Keratinocyte (primary cell): ENCODE measurements at regions not wholly inside any gene's neighbourhood (a gene's known extent, or its start where the extent isn't known, plus 50 kb on each side); places are given as distances from the start of the nearest gene placed in this dataset.

Experiments used
- DNase-seq: peaks from one replicate; pipeline ENCODE4 v3.0.0-alpha.2; 2011; ENCODE audit warnings: low read depth, missing footprints, low spot score
- FAIRE-seq: peaks from 2 replicates; lab custom pipeline; 2011; peaks lifted over from hg19 to GRCh38; lab: Jason Lieb, UNC
- H2AFZ ChIP-seq: 2 replicates; pipeline ENCODE4 v1.6.0; 2012; ENCODE audit warnings: low read length, control low read depth, inconsistent platforms; ENCODE audit not compliant: control insufficient read depth
- H3K27ac ChIP-seq: 2 replicates; pipeline ENCODE4 v1.5.1; 2011; ENCODE audit warnings: low read length; ENCODE audit not compliant: control insufficient read depth, insufficient read depth
- H3K27me3 ChIP-seq: 3 replicates; pipeline ENCODE4 v1.6.0; 2011; ENCODE audit warnings: low read length; ENCODE audit not compliant: control insufficient read depth, insufficient read depth; ENCODE audit errors: extremely low read depth
- H3K36me3 ChIP-seq, 2 experiments: 2 replicates in 1 of 2; 3 replicates in 1 of 2; pipeline ENCODE4 v1.5.1; 2011; ENCODE audit warnings: low read length in 2 of 2, mild to moderate bottlenecking in 1 of 2; ENCODE audit not compliant: control insufficient read depth in 2 of 2, insufficient read depth in 2 of 2; ENCODE audit errors: extremely low read depth in 1 of 2
- H3K4me1 ChIP-seq: 3 replicates; pipeline ENCODE4 v1.5.1; 2011; ENCODE audit warnings: low read length; ENCODE audit not compliant: control insufficient read depth, insufficient read depth; ENCODE audit errors: extremely low read depth
- H3K4me2 ChIP-seq: 3 replicates; pipeline ENCODE4 v1.6.0; 2011; ENCODE audit warnings: low read depth, low read length; ENCODE audit not compliant: control insufficient read depth, insufficient read depth; ENCODE audit errors: extremely low read depth
- H3K4me3 ChIP-seq, 3 experiments: fragments of 200-600 bp in 1 of 3; sonication (generic) in 1 of 3; 2 replicates in 2 of 3; 3 replicates in 1 of 3; pipeline ENCODE4 v1.5.1; 2011 to 2016; ENCODE audit warnings: low read length in 3 of 3, mild to moderate bottlenecking in 3 of 3, control low read depth in 2 of 3, inconsistent platforms in 1 of 3, low read depth in 1 of 3, mixed read lengths in 1 of 3, mixed run types in 1 of 3, moderate library complexity in 1 of 3; ENCODE audit not compliant: control insufficient read depth in 2 of 3, insufficient read depth in 2 of 3; ENCODE audit errors: extremely low read depth in 1 of 3
- H3K79me2 ChIP-seq: 2 replicates; pipeline ENCODE4 v1.6.0; 2012; ENCODE audit warnings: low read length; ENCODE audit not compliant: control insufficient read depth, insufficient read depth
- H3K9ac ChIP-seq: 3 replicates; pipeline ENCODE4 v1.6.0; 2011; ENCODE audit warnings: low read length; ENCODE audit not compliant: control insufficient read depth, insufficient read depth; ENCODE audit errors: extremely low read depth
- H3K9me1 ChIP-seq: 3 replicates; pipeline ENCODE4 v1.6.0; 2011; ENCODE audit warnings: low read length; ENCODE audit not compliant: control insufficient read depth, insufficient read depth; ENCODE audit errors: extremely low read depth
- H3K9me3 ChIP-seq: 2 replicates; pipeline ENCODE4 v1.5.1; 2012; ENCODE audit warnings: low read depth, low read length; ENCODE audit not compliant: control insufficient read depth
- H4K20me1 ChIP-seq: 3 replicates; pipeline ENCODE4 v1.6.0; 2011; ENCODE audit warnings: low read length; ENCODE audit not compliant: control insufficient read depth, insufficient read depth; ENCODE audit errors: extremely low read depth
- EZH2 ChIP-seq: IDR thresholded peaks from one replicate; pipeline ENCODE4 v1.6.1; 2012; ENCODE audit warnings: inconsistent platforms, mild to moderate bottlenecking, low read length, moderate library complexity
- dilution Hi-C: fragments of 300-500 bp; cut with MboI; formaldehyde crosslinking; loops from one replicate; pipeline ENCODE4 v1.7.0; 2020; ENCODE audit warnings: low sequenced_read_pairs; ENCODE audit not compliant: extremely low pct_ligation_motif_present
- TF ChIP-seq, protein P1 (sequence below), 3 experiments: IDR thresholded peaks in 1 of 3; conservative IDR thresholded peaks in 1 of 3; optimal IDR thresholded peaks in 1 of 3; 2 replicates in 2 of 3; 3 replicates in 1 of 3; pipeline versions ENCODE3 to v1.5.1; 2011; ENCODE audit warnings: low read length in 3 of 3, mild to moderate bottlenecking in 3 of 3, moderate library complexity in 2 of 3, control low read depth in 1 of 3, inconsistent platforms in 1 of 3; ENCODE audit not compliant: insufficient read depth in 2 of 3; ENCODE audit errors: extremely low read depth in 1 of 3

DNA sequence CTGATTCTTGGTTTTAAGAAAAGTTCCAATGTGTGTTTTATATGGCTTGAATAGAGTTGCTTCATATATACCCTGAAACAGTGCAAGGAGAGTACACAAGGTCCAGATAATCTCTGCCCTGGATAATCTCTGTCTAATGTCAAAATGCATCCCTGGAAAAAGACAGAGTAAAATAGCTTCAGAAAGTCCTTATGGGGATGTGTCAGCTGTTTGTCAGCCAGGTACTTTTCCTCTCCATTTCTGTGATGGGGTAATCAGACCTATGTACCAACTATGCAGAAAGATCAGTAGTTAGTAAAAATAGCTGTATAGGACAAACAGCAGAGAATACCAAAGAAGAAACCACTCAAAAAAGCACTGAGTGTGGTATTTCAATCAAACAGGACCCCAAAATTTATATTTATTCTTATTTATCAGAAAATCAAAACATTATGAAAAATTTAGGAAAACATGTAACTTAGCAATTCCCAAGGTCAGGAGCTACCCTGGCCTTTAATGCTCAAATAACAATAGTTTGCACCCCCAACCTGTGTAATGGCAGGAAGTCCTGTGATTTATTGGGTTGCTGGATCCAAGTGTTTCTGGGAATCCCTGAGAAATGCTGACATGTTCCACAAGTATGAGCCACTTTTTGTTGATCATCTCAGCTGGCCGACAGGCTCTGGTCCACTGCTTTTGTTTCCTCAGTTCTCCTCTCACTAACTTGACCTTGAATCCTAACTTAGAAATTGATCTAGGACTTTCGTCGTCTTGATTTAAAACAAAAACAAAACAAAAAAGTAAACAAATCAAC, 69.6 kb downstream of the MDH1 start:
- dilution Hi-C loops = no loop called here
- no peaks in the 10 kb centered on the region for H3K27me3 ChIP-seq
- no peaks in the 10 kb centered on the region for H3K79me2 ChIP-seq
- no peak for TF ChIP-seq EZH2
- TF ChIP-seq, protein P1, sequence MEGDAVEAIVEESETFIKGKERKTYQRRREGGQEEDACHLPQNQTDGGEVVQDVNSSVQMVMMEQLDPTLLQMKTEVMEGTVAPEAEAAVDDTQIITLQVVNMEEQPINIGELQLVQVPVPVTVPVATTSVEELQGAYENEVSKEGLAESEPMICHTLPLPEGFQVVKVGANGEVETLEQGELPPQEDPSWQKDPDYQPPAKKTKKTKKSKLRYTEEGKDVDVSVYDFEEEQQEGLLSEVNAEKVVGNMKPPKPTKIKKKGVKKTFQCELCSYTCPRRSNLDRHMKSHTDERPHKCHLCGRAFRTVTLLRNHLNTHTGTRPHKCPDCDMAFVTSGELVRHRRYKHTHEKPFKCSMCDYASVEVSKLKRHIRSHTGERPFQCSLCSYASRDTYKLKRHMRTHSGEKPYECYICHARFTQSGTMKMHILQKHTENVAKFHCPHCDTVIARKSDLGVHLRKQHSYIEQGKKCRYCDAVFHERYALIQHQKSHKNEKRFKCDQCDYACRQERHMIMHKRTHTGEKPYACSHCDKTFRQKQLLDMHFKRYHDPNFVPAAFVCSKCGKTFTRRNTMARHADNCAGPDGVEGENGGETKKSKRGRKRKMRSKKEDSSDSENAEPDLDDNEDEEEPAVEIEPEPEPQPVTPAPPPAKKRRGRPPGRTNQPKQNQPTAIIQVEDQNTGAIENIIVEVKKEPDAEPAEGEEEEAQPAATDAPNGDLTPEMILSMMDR (optimal IDR thresholded peaks at IDR 0.05 in 1 of 3, IDR thresholded peaks at IDR 0.05 in 1 of 3, conservative IDR thresholded peaks at IDR 0.05 in 1 of 3; ENCODE audit: extremely low read depth in 1 of 3, insufficient read depth in 2 of 3, low read length in 3 of 3) = no peak
- H3K9ac ChIP-seq = no peak overlapping the region
- DNase-seq = no peak
- H3K27ac ChIP-seq = no peak overlapping the region
- no peak overlapping the region for H3K4me3 ChIP-seq
- H3K4me1 ChIP-seq = peaks cover 14% of the 10 kb centered on the region
- no peaks in the 10 kb centered on the region for H4K20me1 ChIP-seq
- no peak for FAIRE-seq
- H3K4me2 ChIP-seq = no peak overlapping the region
- no peak overlapping the region for H2AFZ ChIP-seq
- H3K9me1 ChIP-seq = no peaks in the 10 kb centered on the region
- no peaks in the 10 kb centered on the region for H3K36me3 ChIP-seq
- no peaks in the 10 kb centered on the region for H3K9me3 ChIP-seq

DNA sequence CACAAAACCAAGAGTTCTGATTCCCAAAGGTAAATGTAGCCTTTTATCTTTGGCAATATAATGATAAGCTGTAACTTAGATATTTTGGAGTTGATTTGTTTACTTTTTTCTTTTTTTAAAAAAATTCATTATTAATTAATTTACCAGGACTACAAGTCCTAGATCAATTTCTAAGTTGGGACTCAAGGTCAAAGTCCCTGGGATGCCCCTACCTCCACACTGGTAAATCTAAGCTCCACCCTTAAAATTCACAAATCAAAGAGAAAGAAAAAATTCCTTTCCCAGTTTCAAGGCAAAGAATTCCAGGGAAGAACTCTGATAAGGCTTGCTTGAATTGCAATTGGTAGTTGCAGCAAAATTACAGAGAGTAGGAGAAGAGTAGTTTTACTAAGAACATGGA, 71.3 kb downstream of the MDH1 start:
- no peaks in the 10 kb centered on the region for H3K27me3 ChIP-seq
- peaks cover 14% of the 10 kb centered on the region for H3K4me1 ChIP-seq
- no peaks in the 10 kb centered on the region for H4K20me1 ChIP-seq
- no peak overlapping the region for H3K4me2 ChIP-seq
- dilution Hi-C loops = no loop called here
- no peak for DNase-seq
- no peak overlapping the region for H2AFZ ChIP-seq
- FAIRE-seq = no peak
- H3K27ac ChIP-seq = no peak overlapping the region
- H3K4me3 ChIP-seq = no peak overlapping the region
- H3K79me2 ChIP-seq = no peaks in the 10 kb centered on the region
- H3K9ac ChIP-seq = no peak overlapping the region
- no peaks in the 10 kb centered on the region for H3K36me3 ChIP-seq
- H3K9me1 ChIP-seq = no peaks in the 10 kb centered on the region
- no peak for TF ChIP-seq EZH2
- TF ChIP-seq, protein P1 (optimal IDR thresholded peaks at IDR 0.05 in 1 of 3, IDR thresholded peaks at IDR 0.05 in 1 of 3, conservative IDR thresholded peaks at IDR 0.05 in 1 of 3; ENCODE audit: extremely low read depth in 1 of 3, insufficient read depth in 2 of 3, low read length in 3 of 3) = no peak
- H3K9me3 ChIP-seq = no peaks in the 10 kb centered on the region
